Upper lobe of left lung (tissue), 4 donors: ENCODE measurements at regions not wholly inside any gene's neighbourhood (a gene's known extent, or its start where the extent isn't known, plus 50 kb on each side); places are given as distances from the start of the nearest gene placed in this dataset.

Source experiments
- EP300 ChIP-seq, 4 donors: sonication (generic); formaldehyde crosslinking; IDR thresholded peaks; one replicate each; pipeline ENCODE4 v1.5.1; 2017; ENCODE audit warnings: antibody characterized with exemption in 4 of 4, control low read depth in 2 of 4
- POLR2A ChIP-seq, 4 donors: fragments of 450-650 bp; IDR thresholded peaks; one replicate each; pipeline ENCODE4 v1.5.1; 2016 to 2017; ENCODE audit warnings: antibody characterized with exemption in 4 of 4, mild to moderate bottlenecking in 2 of 4
- POLR2AphosphoS5 ChIP-seq, 2 donors: sonication (generic); formaldehyde crosslinking; IDR thresholded peaks; one replicate each; pipeline ENCODE4 v1.5.1; 2017; ENCODE audit warnings: antibody characterized with exemption in 2 of 2
- TF ChIP-seq, protein P1 (sequence below), 6 experiments: fragments of 450-650 bp in 4 of 6; fragments of 200-600 bp in 2 of 6; sonication (generic) in 2 of 6; IDR thresholded peaks; one replicate each; pipeline ENCODE4 v1.5.1; 2016 to 2019; ENCODE audit warnings: antibody characterized with exemption in 6 of 6

GRCh38 chr2:177124371-177124770, 88.2 kb upstream of the HNRNPA3 start:
- TF ChIP-seq, protein P1, sequence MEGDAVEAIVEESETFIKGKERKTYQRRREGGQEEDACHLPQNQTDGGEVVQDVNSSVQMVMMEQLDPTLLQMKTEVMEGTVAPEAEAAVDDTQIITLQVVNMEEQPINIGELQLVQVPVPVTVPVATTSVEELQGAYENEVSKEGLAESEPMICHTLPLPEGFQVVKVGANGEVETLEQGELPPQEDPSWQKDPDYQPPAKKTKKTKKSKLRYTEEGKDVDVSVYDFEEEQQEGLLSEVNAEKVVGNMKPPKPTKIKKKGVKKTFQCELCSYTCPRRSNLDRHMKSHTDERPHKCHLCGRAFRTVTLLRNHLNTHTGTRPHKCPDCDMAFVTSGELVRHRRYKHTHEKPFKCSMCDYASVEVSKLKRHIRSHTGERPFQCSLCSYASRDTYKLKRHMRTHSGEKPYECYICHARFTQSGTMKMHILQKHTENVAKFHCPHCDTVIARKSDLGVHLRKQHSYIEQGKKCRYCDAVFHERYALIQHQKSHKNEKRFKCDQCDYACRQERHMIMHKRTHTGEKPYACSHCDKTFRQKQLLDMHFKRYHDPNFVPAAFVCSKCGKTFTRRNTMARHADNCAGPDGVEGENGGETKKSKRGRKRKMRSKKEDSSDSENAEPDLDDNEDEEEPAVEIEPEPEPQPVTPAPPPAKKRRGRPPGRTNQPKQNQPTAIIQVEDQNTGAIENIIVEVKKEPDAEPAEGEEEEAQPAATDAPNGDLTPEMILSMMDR (IDR thresholded peaks at IDR 0.05), result no peak
- TF ChIP-seq POLR2A (IDR thresholded peaks at IDR 0.05) (no peak), EP300 (IDR thresholded peaks at IDR 0.05) (no peak), POLR2AphosphoS5 (IDR thresholded peaks at IDR 0.05) (no peak)
